GM12872 (cell line): ENCODE measurements at regions not wholly inside any gene's neighbourhood (a gene's known extent, or its start where the extent isn't known, plus 50 kb on each side); places are given as distances from the start of the nearest gene placed in this dataset.

Experiments
- TF ChIP-seq, protein P1 (sequence below): IDR thresholded peaks from 3 replicates; pipeline ENCODE4 v1.5.1; 2011; ENCODE audit warnings: low read depth, mild to moderate bottlenecking, low read length, moderate library complexity; ENCODE audit not compliant: insufficient read depth

DNA sequence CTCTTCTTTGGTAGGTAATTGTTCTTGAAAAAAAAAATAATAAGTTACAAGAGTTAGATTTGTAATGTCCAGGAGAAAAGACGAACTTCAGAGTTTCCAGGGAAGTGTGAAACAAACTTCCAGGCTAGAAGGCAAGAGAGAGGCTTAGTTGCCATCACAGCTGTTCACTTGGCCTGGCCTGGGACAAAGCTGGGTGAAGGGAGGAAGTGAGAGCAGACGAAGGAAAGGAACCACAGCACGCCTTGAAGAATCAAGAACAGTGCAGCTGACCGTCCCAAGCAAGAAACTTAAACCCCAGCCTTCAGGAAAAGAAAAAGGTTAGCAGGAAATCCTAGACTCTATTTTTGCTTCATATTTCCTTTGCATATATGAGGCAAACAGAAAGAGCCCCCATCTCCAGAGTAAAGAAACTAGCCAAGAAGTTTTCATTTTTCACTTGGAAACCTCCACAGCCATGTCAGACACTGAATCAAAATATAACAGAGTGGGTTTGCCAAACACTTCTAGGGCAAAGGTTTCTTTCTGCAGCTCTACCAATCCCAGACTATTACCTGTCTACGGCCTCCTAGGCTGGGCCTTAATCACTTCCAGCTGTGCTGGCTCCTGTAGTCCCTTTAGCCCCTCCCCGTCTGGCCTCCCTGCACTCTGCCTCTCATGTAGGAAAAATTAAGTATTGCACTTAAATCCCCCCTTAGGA, 209.6 kb downstream of the SPATA18 start:
- TF ChIP-seq, protein P1, sequence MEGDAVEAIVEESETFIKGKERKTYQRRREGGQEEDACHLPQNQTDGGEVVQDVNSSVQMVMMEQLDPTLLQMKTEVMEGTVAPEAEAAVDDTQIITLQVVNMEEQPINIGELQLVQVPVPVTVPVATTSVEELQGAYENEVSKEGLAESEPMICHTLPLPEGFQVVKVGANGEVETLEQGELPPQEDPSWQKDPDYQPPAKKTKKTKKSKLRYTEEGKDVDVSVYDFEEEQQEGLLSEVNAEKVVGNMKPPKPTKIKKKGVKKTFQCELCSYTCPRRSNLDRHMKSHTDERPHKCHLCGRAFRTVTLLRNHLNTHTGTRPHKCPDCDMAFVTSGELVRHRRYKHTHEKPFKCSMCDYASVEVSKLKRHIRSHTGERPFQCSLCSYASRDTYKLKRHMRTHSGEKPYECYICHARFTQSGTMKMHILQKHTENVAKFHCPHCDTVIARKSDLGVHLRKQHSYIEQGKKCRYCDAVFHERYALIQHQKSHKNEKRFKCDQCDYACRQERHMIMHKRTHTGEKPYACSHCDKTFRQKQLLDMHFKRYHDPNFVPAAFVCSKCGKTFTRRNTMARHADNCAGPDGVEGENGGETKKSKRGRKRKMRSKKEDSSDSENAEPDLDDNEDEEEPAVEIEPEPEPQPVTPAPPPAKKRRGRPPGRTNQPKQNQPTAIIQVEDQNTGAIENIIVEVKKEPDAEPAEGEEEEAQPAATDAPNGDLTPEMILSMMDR: no peak

DNA sequence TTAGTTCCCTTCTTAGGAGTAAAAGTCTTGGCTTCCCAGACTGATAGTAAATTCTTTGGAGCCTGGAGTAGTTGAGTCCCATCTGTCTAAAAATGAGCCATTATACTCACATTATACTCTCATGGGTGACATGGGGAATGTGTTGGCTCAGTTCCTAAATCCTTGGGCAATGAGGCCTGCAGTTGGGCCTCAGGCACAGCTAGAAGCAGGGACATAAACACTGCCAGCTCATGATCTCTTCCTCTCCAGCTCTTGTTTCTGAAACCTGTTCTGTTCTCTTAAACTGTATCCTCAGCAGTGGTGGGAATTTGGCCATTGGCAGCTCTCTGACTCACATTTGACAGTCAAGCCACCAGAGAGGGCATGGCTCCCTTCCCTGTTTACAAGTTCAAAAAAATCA, 212.5 kb downstream of the SPATA18 start:
- TF ChIP-seq, protein P1: no peak

DNA sequence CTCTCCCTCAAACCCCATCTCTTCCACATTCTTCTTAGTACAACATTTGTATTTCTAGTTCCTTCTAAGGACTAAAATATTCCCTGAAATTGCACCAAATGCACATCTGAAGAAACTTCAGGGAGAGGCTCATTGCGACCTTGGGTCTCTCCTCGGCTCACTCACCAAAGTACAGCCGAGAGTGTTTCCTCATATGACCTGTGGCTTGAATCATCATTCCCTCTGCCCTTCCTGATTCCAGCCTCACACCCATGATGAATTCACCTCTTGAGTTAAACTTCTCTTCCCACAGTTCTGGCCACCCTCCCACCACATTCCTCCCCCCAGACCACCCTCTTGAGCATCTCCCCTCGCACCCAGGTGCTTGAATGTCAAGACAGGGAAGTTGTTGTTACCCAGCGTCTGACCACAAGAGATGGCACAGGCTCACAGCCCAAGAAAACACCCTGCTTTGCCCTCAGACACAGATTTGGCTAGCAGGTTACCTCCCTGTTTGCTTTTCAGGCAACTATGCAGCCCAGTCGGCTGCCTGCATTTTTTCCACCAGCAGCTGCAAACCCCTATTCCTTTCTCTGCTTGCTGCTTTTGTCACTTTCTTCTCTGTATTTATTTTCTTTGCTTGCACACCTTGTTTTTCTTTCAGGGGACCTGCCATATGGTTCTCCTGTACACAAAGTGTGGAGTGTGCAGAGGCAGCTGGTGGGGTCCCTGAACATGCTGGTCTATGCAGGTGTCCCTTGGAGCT, 214.8 kb downstream of the SPATA18 start:
- TF ChIP-seq, protein P1: no peak

DNA sequence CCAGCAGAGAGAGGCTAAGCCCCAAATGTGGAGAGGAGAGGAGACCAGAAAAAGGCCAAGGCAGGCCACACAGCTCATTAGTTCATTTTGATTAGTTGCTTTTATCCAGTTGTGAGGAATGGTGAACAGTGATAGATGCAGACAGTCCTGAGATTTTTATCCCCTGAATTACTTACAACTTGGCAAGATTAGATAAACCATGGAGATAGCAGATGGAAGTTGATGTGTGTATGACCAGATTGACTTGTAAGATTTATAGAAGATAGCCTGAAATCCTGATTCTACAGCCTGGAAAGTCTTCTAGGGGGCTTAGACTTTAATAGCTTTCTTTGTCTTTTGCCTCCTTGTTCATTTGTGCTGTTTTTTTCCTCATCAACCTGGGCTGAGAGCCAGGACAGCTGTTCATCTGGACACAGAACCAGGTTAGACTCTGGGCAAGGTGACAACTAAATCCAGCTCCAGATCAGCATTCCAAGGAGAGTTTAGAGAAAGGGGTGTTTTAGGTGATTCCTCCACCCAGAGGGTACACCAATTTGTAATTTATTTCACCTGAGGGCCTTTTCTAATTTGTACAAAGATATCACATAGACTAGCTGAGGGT, 215.5 kb downstream of the SPATA18 start:
- TF ChIP-seq, protein P1: no peak

DNA sequence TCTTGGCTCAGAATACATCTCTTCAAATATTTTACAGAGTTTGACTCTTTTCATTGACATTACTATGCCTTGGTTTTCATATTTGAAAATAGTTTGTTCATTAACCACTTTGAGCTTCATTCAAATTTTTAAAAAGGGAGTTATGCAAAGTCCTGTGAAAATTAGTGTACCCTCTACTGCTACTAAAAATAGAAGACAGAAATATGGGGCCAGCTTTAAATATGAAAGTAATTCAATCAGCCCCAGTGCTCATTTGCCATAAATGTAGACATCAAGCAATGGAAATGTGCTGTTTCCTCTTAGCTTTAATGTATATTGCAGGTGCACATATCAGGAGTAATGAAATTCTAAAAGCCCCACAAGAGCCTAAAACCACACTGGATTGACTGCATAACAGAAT, 218.7 kb downstream of the SPATA18 start:
- TF ChIP-seq, protein P1: no peak

DNA sequence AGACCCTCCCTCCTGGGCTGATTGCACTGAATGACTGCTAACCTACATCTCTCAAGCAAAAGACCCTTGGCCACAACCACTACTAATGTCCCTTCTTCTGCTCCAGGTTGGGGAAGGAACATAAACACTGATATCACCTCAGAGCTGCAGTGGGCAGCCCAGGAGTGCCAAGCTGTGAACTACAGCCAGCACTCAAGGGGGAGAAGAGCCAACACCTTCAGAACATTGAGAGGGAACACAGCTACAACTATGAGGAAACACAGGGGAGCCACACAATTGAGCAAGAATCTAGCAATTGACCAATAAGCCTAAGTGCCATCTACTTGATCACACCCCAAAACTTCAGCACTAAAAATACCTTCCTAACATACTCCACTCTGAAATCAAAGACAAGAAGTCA, 222.8 kb downstream of the SPATA18 start:
- TF ChIP-seq, protein P1: no peak

DNA sequence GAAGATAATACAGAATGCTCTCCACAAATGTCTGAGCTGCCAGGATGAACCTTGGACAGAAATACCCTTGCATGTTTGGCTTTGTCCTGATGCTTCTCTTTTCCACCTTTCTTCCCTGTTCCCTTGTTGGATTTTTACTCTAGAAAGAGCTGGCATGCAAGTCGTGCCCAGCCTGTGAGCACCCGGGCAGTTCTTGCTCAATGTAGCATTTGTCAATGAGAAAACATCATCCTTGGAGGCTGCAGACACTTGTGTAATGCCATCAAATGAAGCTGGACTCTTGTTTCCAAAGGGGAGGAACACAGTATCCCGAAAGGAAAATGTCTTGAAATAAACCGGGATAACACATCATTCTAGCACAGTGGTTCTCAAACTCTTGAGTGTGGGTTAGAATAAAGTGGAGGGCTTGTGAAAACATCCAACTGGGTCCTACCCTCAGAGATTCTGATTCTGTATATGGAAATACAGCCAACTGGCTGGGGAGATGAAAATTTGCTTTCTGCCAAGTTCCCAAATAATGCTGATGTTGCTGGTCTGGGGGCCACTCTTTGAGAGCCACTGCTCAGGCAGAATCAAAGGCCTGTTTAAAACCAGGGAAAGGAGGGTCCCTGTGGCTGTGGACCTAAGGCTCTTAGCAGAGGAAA, 237.2 kb downstream of the SPATA18 start:
- TF ChIP-seq, protein P1: no peak
